Mesothelial cell of epicardium (in vitro differentiated cells): ENCODE measurements at regions not wholly inside any gene's neighbourhood (a gene's known extent, or its start where the extent isn't known, plus 50 kb on each side); places are given as distances from the start of the nearest gene placed in this dataset.

Source experiments
- DNase-seq, 2 experiments: peaks; one replicate each; pipeline ENCODE4 v3.0.0; 2021; ENCODE audit warnings: low spot score in 2 of 2; ENCODE audit not compliant: unreplicated experiment in 2 of 2
- H3K27ac Mint-ChIP-seq: 2 replicates; pipeline ENCODE4 v1.8.0; 2021; ENCODE audit warnings: mixed read lengths
- H3K27me3 Mint-ChIP-seq: 2 replicates; pipeline ENCODE4 v1.8.0; 2021; ENCODE audit warnings: low read depth, mixed read lengths
- H3K36me3 Mint-ChIP-seq: 2 replicates; pipeline ENCODE4 v1.8.0; 2021; ENCODE audit warnings: mixed read lengths
- H3K4me1 Mint-ChIP-seq: 2 replicates; pipeline ENCODE4 v1.8.0; 2021; ENCODE audit warnings: mixed read lengths
- H3K4me3 Mint-ChIP-seq: 2 replicates; pipeline ENCODE4 v1.8.0; 2021; ENCODE audit warnings: mild to moderate bottlenecking, moderate library complexity, mixed read lengths
- H3K9me3 Mint-ChIP-seq: 2 replicates; pipeline ENCODE4 v1.8.0; 2021; ENCODE audit warnings: mixed read lengths
- TF ChIP-seq, protein P1 (sequence below): fragments of 200-600 bp; sonication (generic); IDR thresholded peaks from one replicate; pipeline ENCODE4 v1.5.0; 2021; ENCODE audit warnings: antibody characterized with exemption; ENCODE audit not compliant: unreplicated experiment

DNA sequence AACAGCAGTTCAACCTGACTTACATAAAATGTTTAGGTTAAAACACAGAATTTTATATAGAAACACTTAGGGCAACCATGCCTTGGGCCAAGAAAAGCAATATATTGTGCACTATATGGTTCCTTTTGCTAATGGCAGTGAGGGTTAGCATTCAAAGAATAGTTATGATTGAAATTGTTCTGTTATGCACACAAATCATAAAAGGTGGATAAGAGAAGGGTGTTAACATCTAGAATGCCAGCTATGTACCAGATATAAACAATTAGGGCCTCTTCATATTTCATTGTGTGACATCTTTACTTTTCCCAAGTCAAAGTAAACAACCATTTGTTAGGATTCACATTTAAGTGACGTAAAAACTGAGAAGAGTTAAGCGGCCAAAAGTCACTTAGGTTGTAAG, 308.0 kb upstream of the B3GALT2 start:
- Mint-ChIP-seq H3K9me3 (peaks cover 20% of the 10 kb centered on the region), H3K27me3 (no peaks in the 10 kb centered on the region), H3K4me3 (no peak overlapping the region), H3K27ac (no peak overlapping the region), H3K36me3 (peaks cover 4% of the 10 kb centered on the region), H3K4me1 (peaks cover 16% of the 10 kb centered on the region)
- TF ChIP-seq, protein P1, sequence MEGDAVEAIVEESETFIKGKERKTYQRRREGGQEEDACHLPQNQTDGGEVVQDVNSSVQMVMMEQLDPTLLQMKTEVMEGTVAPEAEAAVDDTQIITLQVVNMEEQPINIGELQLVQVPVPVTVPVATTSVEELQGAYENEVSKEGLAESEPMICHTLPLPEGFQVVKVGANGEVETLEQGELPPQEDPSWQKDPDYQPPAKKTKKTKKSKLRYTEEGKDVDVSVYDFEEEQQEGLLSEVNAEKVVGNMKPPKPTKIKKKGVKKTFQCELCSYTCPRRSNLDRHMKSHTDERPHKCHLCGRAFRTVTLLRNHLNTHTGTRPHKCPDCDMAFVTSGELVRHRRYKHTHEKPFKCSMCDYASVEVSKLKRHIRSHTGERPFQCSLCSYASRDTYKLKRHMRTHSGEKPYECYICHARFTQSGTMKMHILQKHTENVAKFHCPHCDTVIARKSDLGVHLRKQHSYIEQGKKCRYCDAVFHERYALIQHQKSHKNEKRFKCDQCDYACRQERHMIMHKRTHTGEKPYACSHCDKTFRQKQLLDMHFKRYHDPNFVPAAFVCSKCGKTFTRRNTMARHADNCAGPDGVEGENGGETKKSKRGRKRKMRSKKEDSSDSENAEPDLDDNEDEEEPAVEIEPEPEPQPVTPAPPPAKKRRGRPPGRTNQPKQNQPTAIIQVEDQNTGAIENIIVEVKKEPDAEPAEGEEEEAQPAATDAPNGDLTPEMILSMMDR = no peak
- DNase-seq = no peak

DNA sequence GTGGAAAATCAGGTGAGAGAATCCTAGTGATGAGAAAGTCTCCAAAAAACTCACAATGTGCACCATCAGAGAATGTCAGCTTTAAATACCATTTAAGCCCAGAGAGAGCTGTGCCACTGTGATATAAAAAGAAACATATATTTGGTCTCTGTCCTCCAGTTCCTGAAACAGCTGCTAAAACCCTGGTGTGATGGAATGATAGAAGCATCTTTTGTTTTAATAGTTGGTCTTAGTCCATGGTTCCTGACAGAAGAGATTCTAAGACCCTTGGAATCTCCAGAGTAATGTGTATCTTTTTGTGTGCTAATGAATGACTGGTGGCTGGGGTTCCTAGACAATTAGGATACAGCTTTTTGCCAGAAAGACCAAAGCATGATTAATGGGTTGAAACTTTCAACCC, 302.8 kb upstream of the B3GALT2 start:
- Mint-ChIP-seq H3K9me3 (peaks cover 32% of the 10 kb centered on the region), H3K4me1 (peaks cover 4% of the 10 kb centered on the region), H3K36me3 (peaks cover 4% of the 10 kb centered on the region), H3K27me3 (no peaks in the 10 kb centered on the region), H3K4me3 (no peak overlapping the region), H3K27ac (no peak overlapping the region)
- TF ChIP-seq, protein P1 = no peak
- DNase-seq = no peak

GRCh38 chr1:193487722-193488121, 301.3 kb upstream of the B3GALT2 start:
- Mint-ChIP-seq H3K4me3 (no peak overlapping the region), H3K9me3 (peaks cover 32% of the 10 kb centered on the region), H3K36me3 (peaks cover 4% of the 10 kb centered on the region), H3K27me3 (no peaks in the 10 kb centered on the region), H3K27ac (no peak overlapping the region), H3K4me1 (peaks cover 2% of the 10 kb centered on the region)
- no peak for DNase-seq
- TF ChIP-seq, protein P1 = no peak

GRCh38 chr1:193486671-193487229, 300.3 kb upstream of the B3GALT2 start:
- TF ChIP-seq, protein P1 = no peak
- DNase-seq = no peak
- peaks cover 4% of the 10 kb centered on the region for H3K36me3 Mint-ChIP-seq
- H3K9me3 Mint-ChIP-seq = peaks cover 30% of the 10 kb centered on the region
- no peak overlapping the region for H3K27ac Mint-ChIP-seq
- no peak overlapping the region for H3K4me3 Mint-ChIP-seq
- H3K4me1 Mint-ChIP-seq = peaks cover 2% of the 10 kb centered on the region
- no peaks in the 10 kb centered on the region for H3K27me3 Mint-ChIP-seq

GRCh38 chr1:193480755-193481154, 294.3 kb upstream of the B3GALT2 start:
- DNase-seq = no peak
- no peaks in the 10 kb centered on the region for H3K4me1 Mint-ChIP-seq
- no peaks in the 10 kb centered on the region for H3K36me3 Mint-ChIP-seq
- TF ChIP-seq, protein P1 = no peak
- peaks cover 11% of the 10 kb centered on the region for H3K9me3 Mint-ChIP-seq
- no peak overlapping the region for H3K4me3 Mint-ChIP-seq
- H3K27ac Mint-ChIP-seq = no peak overlapping the region
- no peaks in the 10 kb centered on the region for H3K27me3 Mint-ChIP-seq

DNA sequence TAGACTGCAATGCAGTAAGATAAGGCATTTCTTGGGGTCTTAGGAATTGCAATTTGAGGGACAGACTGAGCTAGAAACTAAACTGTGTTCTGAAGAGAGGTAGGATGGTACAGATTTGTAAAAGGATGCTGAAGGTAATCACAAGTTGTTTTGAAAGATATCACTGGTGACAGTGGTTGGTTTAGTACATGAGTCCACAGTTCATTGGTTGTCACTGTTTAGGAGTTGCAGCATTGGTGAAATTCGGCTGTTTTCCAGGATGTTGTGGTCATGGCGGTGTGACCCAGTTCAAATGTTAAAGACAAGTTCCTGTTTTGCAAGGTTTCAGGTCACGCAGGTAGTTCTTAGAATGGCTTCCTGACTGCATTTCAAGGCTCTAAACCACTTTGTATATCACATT, 292.8 kb upstream of the B3GALT2 start:
- Mint-ChIP-seq H3K4me1 (no peaks in the 10 kb centered on the region), H3K4me3 (no peak overlapping the region), H3K27ac (no peak overlapping the region), H3K36me3 (no peaks in the 10 kb centered on the region), H3K27me3 (no peaks in the 10 kb centered on the region), H3K9me3 (no peaks in the 10 kb centered on the region)
- no peak for DNase-seq
- TF ChIP-seq, protein P1 = no peak
